ENCODE measurements at regions not wholly inside any gene's neighbourhood (a gene's known extent, or its start where the extent isn't known, plus 50 kb on each side); places are given as distances from the start of the nearest gene placed in this dataset.

- no peaks in the 10 kb centered on the region for H3K36me3 ChIP-seq (ENCODE audit: control insufficient read depth in 2 of 2, insufficient read depth in 1 of 2, low read length in 2 of 2)
- H3K4me3 ChIP-seq (ENCODE audit: low read depth, low read length) = no peak overlapping the region
- no peaks in the 10 kb centered on the region for H3K4me1 ChIP-seq (ENCODE audit: control insufficient read depth, insufficient read depth, low read length)
- CTCF ChIA-PET = interaction anchor here (0.6 to 1.1 kb wide), 2 partner anchors 185 to 354 kb away, joined by 3 to 5 read pairs; no protein-coding TSS in a partner anchor
- no peak overlapping the region for H3K27ac ChIP-seq (ENCODE audit: extremely low read depth, low read depth, low read length)
- no peaks in the 10 kb centered on the region for H3K9me3 ChIP-seq (ENCODE audit: control insufficient read depth, insufficient read depth, low read depth, low read length)
- TF ChIP-seq HOXD13 (CRISPR knock-in tag; IDR thresholded peaks at IDR 0.05; ENCODE audit: borderline replicate concordance) = no peak
- no peak for TF ChIP-seq ZNF768 (tag by site-specific recombination; IDR thresholded peaks at IDR 0.05)
- POLR2A ChIA-PET = no interaction called here
Observed at GRCh38 chr1:219352961-219353651, 179.4 kb downstream of the LYPLAL1 start.

GRCh38 chr1:219350172-219350931 lies 176.7 kb downstream of the LYPLAL1 start:
- Histone ChIP-seq H3K27ac (ENCODE audit: extremely low read depth, low read depth, low read length) (no peak overlapping the region), H3K4me1 (ENCODE audit: control insufficient read depth, insufficient read depth, low read length) (no peaks in the 10 kb centered on the region), H3K9me3 (ENCODE audit: control insufficient read depth, insufficient read depth, low read depth, low read length) (no peaks in the 10 kb centered on the region), H3K4me3 (ENCODE audit: low read depth, low read length) (no peak overlapping the region), H3K36me3 (ENCODE audit: control insufficient read depth in 2 of 2, insufficient read depth in 1 of 2, low read length in 2 of 2) (no peaks in the 10 kb centered on the region)
- TF ChIP-seq GLIS1 (tag by site-specific recombination; IDR thresholded peaks at IDR 0.05) (no peak), ZNF76 (tag by site-specific recombination; IDR thresholded peaks at IDR 0.05; ENCODE audit: borderline replicate concordance, low read depth) (no peak), ZNF768 (tag by site-specific recombination; IDR thresholded peaks at IDR 0.05) (no peak), ZNF174 (tag by site-specific recombination; IDR thresholded peaks at IDR 0.05) (no peak), ZNF488 (tag by site-specific recombination; IDR thresholded peaks at IDR 0.05) (no peak), ZNF513 (tag by site-specific recombination; IDR thresholded peaks at IDR 0.05) (no peak), SCRT2 (tag by site-specific recombination; IDR thresholded peaks at IDR 0.05) (no peak)
- ChIA-PET CTCF (interaction anchor here (0.5 to 0.9 kb wide), 4 partner anchors 26 to 233 kb away, joined by 3 to 4 read pairs (median 3); no protein-coding TSS in a partner anchor), POLR2A (no interaction called here)

GRCh38 chr1:219347921-219348391 lies 174.3 kb downstream of the LYPLAL1 start:
- Histone ChIP-seq H3K27ac (ENCODE audit: extremely low read depth, low read depth, low read length) (no peak overlapping the region), H3K4me1 (ENCODE audit: control insufficient read depth, insufficient read depth, low read length) (no peaks in the 10 kb centered on the region), H3K36me3 (ENCODE audit: control insufficient read depth in 2 of 2, insufficient read depth in 1 of 2, low read length in 2 of 2) (no peaks in the 10 kb centered on the region), H3K4me3 (ENCODE audit: low read depth, low read length) (no peak overlapping the region), H3K9me3 (ENCODE audit: control insufficient read depth, insufficient read depth, low read depth, low read length) (no peaks in the 10 kb centered on the region)
- ChIA-PET CTCF (interaction anchor here (0.7 kb wide), 1 partner anchor 187 kb away, joined by 3 read pairs; no protein-coding TSS in a partner anchor), POLR2A (no interaction called here)
- TF ChIP-seq ZNF148 (tag by site-specific recombination; IDR thresholded peaks at IDR 0.05; ENCODE audit: borderline replicate concordance) (no peak), GLI2 (tag by site-specific recombination; IDR thresholded peaks at IDR 0.05; ENCODE audit: borderline replicate concordance, low read depth) (no peak), ZNF239 (tag by site-specific recombination; IDR thresholded peaks at IDR 0.05) (no peak), KLF1 (tag by site-specific recombination; IDR thresholded peaks at IDR 0.05) (no peak), ZNF596 (tag by site-specific recombination; IDR thresholded peaks at IDR 0.05) (no peak), ZNF184 (tag by site-specific recombination; IDR thresholded peaks at IDR 0.05) (no peak), ZNF174 (tag by site-specific recombination; IDR thresholded peaks at IDR 0.05) (no peak), ZNF26 (tag by site-specific recombination; IDR thresholded peaks at IDR 0.05) (no peak), GLI4 (tag by site-specific recombination; IDR thresholded peaks at IDR 0.05) (no peak), ZNF280D (tag by site-specific recombination; IDR thresholded peaks at IDR 0.05) (no peak), ZNF335 (tag by site-specific recombination; conservative IDR thresholded peaks at IDR 0.05) (no peak), SALL2 (tag by site-specific recombination; IDR thresholded peaks at IDR 0.05; ENCODE audit: borderline replicate concordance) (no peak)
